Fibroblast of lung (primary cell): ENCODE measurements at regions not wholly inside any gene's neighbourhood (a gene's known extent, or its start where the extent isn't known, plus 50 kb on each side); places are given as distances from the start of the nearest gene placed in this dataset.

ENCODE experiments used
- DNase-seq, 2 donors: peaks; one replicate each; pipeline versions ENCODE4 v3.0.0 to v3.0.0-alpha.2; 2010; ENCODE audit warnings: low read depth in 2 of 2
- H2AFZ ChIP-seq: 2 replicates; pipeline ENCODE4 v1.5.1; 2012; ENCODE audit warnings: low read length, control low read depth, inconsistent platforms
- H3K27ac ChIP-seq: 2 replicates; pipeline ENCODE4 v1.5.1; 2011; ENCODE audit warnings: low read length, control low read depth; ENCODE audit not compliant: insufficient read depth
- H3K27me3 ChIP-seq: 2 replicates; pipeline ENCODE4 v1.5.1; 2011; ENCODE audit warnings: mild to moderate bottlenecking, low read length; ENCODE audit not compliant: control insufficient read depth, insufficient read depth
- H3K36me3 ChIP-seq: 2 replicates; pipeline ENCODE4 v1.5.1; 2011; ENCODE audit warnings: low read length; ENCODE audit not compliant: control insufficient read depth, insufficient read depth
- H3K4me1 ChIP-seq: 2 replicates; pipeline ENCODE4 v1.5.1; 2011; ENCODE audit warnings: low read length; ENCODE audit not compliant: control insufficient read depth, insufficient read depth; ENCODE audit errors: extremely low read depth
- H3K4me2 ChIP-seq: 2 replicates; pipeline ENCODE4 v1.5.1; 2011; ENCODE audit warnings: low read length, control low read depth; ENCODE audit not compliant: insufficient read depth; ENCODE audit errors: extremely low read depth
- H3K4me3 ChIP-seq, 4 experiments: fragments of 200-600 bp in 1 of 4; sonication (generic) in 1 of 4; replicated peaks in 1 of 4; 2 replicates each; pipeline ENCODE4 v1.5.1; 2011 to 2016; ENCODE audit warnings: low read length in 4 of 4, low read depth in 3 of 4, mild to moderate bottlenecking in 3 of 4, control low read depth in 2 of 4, inconsistent platforms in 1 of 4, mixed read lengths in 1 of 4; ENCODE audit not compliant: insufficient read depth in 1 of 4; ENCODE audit errors: control extremely low read depth in 1 of 4
- H3K79me2 ChIP-seq: 2 replicates; pipeline ENCODE4 v1.5.1; 2012; ENCODE audit warnings: mild to moderate bottlenecking, low read length, inconsistent platforms; ENCODE audit not compliant: control insufficient read depth, insufficient read depth
- H3K9ac ChIP-seq: 2 replicates; pipeline ENCODE4 v1.5.1; 2011; ENCODE audit warnings: mild to moderate bottlenecking, low read length, control low read depth; ENCODE audit not compliant: insufficient read depth
- H3K9me3 ChIP-seq: 2 replicates; pipeline ENCODE4 v1.5.1; 2012; ENCODE audit warnings: low read depth, low read length; ENCODE audit not compliant: control insufficient read depth, insufficient read depth
- H4K20me1 ChIP-seq: 2 replicates; pipeline ENCODE4 v1.5.1; 2011; ENCODE audit warnings: low read length; ENCODE audit not compliant: control insufficient read depth, insufficient read depth; ENCODE audit errors: extremely low read depth
- EZH2 ChIP-seq: IDR thresholded peaks from 2 replicates; pipeline ENCODE4 v1.5.1; 2012; ENCODE audit warnings: low read length, control low read depth, mild to moderate bottlenecking; ENCODE audit errors: missing control alignments
- TF ChIP-seq, protein P1 (sequence below), 2 donors: IDR thresholded peaks in 1 of 2; conservative IDR thresholded peaks in 1 of 2; 1 replicate in 1 of 2; 2 replicates in 1 of 2; pipeline ENCODE4 v1.5.1; 2011 to 2012; ENCODE audit warnings: low read length in 2 of 2, control low read depth in 1 of 2, inconsistent platforms in 1 of 2, low read depth in 1 of 2, mild to moderate bottlenecking in 1 of 2

DNA sequence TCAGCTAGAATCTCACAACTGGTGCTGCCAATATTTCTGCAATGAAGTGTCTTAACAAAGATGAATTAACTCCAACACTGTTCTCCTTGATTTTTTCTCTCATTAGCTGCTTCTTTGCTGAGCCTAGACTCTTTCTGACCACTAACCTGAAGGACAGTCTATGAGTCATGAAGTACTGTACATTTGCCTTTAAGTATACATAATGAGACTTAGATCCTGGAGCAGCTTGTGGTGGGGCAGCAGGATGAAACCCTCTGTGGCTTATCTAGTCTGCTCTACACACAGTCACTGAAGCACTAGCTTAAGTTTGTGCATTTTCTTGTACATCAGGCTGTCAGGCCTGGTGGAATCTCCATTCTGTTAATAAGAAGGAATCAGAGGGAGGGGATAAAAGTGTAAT is 307.4 kb upstream of the SMIM31 start:
- no peaks in the 10 kb centered on the region for H4K20me1 ChIP-seq
- no peaks in the 10 kb centered on the region for H3K79me2 ChIP-seq
- DNase-seq, result peak; percentile 17 to 81
- H3K9ac ChIP-seq, result no peak overlapping the region
- no peak overlapping the region for H3K4me2 ChIP-seq
- H3K36me3 ChIP-seq, result no peaks in the 10 kb centered on the region
- no peaks in the 10 kb centered on the region for H3K9me3 ChIP-seq
- H2AFZ ChIP-seq, result no peak overlapping the region
- H3K4me1 ChIP-seq, result no peaks in the 10 kb centered on the region
- TF ChIP-seq EZH2, result no peak
- TF ChIP-seq, protein P1, sequence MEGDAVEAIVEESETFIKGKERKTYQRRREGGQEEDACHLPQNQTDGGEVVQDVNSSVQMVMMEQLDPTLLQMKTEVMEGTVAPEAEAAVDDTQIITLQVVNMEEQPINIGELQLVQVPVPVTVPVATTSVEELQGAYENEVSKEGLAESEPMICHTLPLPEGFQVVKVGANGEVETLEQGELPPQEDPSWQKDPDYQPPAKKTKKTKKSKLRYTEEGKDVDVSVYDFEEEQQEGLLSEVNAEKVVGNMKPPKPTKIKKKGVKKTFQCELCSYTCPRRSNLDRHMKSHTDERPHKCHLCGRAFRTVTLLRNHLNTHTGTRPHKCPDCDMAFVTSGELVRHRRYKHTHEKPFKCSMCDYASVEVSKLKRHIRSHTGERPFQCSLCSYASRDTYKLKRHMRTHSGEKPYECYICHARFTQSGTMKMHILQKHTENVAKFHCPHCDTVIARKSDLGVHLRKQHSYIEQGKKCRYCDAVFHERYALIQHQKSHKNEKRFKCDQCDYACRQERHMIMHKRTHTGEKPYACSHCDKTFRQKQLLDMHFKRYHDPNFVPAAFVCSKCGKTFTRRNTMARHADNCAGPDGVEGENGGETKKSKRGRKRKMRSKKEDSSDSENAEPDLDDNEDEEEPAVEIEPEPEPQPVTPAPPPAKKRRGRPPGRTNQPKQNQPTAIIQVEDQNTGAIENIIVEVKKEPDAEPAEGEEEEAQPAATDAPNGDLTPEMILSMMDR (conservative IDR thresholded peaks at IDR 0.05 in 1 of 2, IDR thresholded peaks at IDR 0.05 in 1 of 2; ENCODE audit: low read depth in 1 of 2, low read length in 2 of 2), result no peak
- H3K4me3 ChIP-seq, result no peak overlapping the region
- H3K27me3 ChIP-seq, result no peaks in the 10 kb centered on the region
- H3K27ac ChIP-seq, result no peak overlapping the region

DNA sequence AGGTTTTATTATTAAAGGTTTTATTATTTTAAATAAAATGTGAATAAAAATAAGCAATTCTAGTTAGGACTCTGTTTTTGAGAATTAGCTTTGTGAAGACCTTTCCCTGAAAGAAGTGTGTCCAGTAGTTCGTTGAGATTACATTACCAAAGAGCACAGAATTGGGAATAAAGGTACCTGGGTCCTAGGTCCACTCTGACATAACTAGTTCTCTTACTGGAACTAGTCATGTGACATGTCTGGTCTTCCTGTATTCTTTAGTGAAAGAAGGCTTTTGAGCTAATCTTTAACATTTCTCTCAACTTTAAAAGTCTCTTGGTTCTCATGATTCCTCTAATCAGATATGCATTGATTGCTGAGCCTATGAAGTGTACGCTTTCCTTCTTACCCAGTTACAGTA is 292.0 kb upstream of the SMIM31 start:
- no peak overlapping the region for H3K9ac ChIP-seq
- H2AFZ ChIP-seq, result no peak overlapping the region
- no peaks in the 10 kb centered on the region for H3K4me1 ChIP-seq
- no peak overlapping the region for H3K4me2 ChIP-seq
- H3K9me3 ChIP-seq, result no peaks in the 10 kb centered on the region
- H4K20me1 ChIP-seq, result no peaks in the 10 kb centered on the region
- H3K36me3 ChIP-seq, result no peaks in the 10 kb centered on the region
- no peak for DNase-seq
- H3K4me3 ChIP-seq, result no peak overlapping the region
- no peaks in the 10 kb centered on the region for H3K79me2 ChIP-seq
- H3K27ac ChIP-seq, result no peak overlapping the region
- TF ChIP-seq, protein P1 (conservative IDR thresholded peaks at IDR 0.05 in 1 of 2, IDR thresholded peaks at IDR 0.05 in 1 of 2; ENCODE audit: low read depth in 1 of 2, low read length in 2 of 2), result no peak
- no peak for TF ChIP-seq EZH2
- H3K27me3 ChIP-seq, result no peaks in the 10 kb centered on the region

DNA sequence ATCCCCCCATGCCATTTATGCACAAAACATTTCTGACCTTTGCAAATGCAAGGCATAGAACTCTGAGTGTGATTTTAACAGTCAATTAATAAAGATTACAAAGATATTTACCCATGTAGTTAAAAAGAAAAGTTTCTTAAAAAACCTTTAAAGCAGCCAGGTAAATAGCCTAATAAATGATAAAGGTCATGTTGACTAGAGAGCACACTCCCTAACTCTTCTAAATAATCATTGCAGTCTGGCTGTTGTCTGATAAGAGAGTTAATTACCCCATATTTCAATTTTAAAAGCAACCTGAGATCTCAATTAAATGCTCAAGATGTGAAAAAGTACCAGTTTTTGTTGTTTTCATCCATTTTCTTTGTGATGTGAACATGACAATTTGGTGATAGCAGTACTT is 291.5 kb upstream of the SMIM31 start:
- H3K27me3 ChIP-seq, result no peaks in the 10 kb centered on the region
- H3K36me3 ChIP-seq, result no peaks in the 10 kb centered on the region
- no peak overlapping the region for H3K27ac ChIP-seq
- no peaks in the 10 kb centered on the region for H3K4me1 ChIP-seq
- no peak overlapping the region for H2AFZ ChIP-seq
- DNase-seq, result no peak
- H3K9me3 ChIP-seq, result no peaks in the 10 kb centered on the region
- no peak overlapping the region for H3K4me3 ChIP-seq
- no peaks in the 10 kb centered on the region for H3K79me2 ChIP-seq
- H4K20me1 ChIP-seq, result no peaks in the 10 kb centered on the region
- no peak overlapping the region for H3K9ac ChIP-seq
- no peak for TF ChIP-seq EZH2
- TF ChIP-seq, protein P1 (conservative IDR thresholded peaks at IDR 0.05 in 1 of 2, IDR thresholded peaks at IDR 0.05 in 1 of 2; ENCODE audit: low read depth in 1 of 2, low read length in 2 of 2), result no peak
- no peak overlapping the region for H3K4me2 ChIP-seq
